Activated T-helper 1 cell treated with anti-CD3 and anti-CD28 coated beads, Interleukin-12 subunit alpha, Interleukin-12 subunit beta, Interleukin-2, Interleukin-4 antibody, amounts not matched to agents 30 ng/mL and 10 ng/mL and 1 ng/mL, durations not matched to agents 14 hours and 24 hours and 36 hours (primary cell): ENCODE measurements at regions not wholly inside any gene's neighbourhood (a gene's known extent, or its start where the extent isn't known, plus 50 kb on each side); places are given as distances from the start of the nearest gene placed in this dataset.
"Not testable (repeated sequence)": the region's sequence is repeated elsewhere in the genome, so short reads cannot be mapped to it uniquely, and the experiment has no call there.

Source experiments
- DNase-seq: peaks from one replicate; pipeline ENCODE4 v3.0.0; 2021; ENCODE audit warnings: low spot score
- H3K27ac Mint-ChIP-seq: one replicate; pipeline ENCODE4 v1.8.0; 2021; ENCODE audit warnings: mild to moderate bottlenecking, mixed read lengths
- H3K27me3 Mint-ChIP-seq: one replicate; pipeline ENCODE4 v1.8.0; 2022; ENCODE audit warnings: mild to moderate bottlenecking, moderate library complexity, mixed read lengths; ENCODE audit not compliant: insufficient read depth
- H3K36me3 Mint-ChIP-seq: one replicate; pipeline ENCODE4 v1.8.0; 2021; ENCODE audit warnings: low read depth, mixed read lengths
- H3K4me1 Mint-ChIP-seq: one replicate; pipeline ENCODE4 v1.8.0; 2021; ENCODE audit warnings: low read depth, mixed read lengths
- H3K4me3 Mint-ChIP-seq: one replicate; pipeline ENCODE4 v1.8.0; 2021; ENCODE audit warnings: mild to moderate bottlenecking, moderate library complexity, mixed read lengths
- H3K9me3 Mint-ChIP-seq: one replicate; pipeline ENCODE4 v1.8.0; 2021; ENCODE audit warnings: mixed read lengths
- intact Hi-C: fragments of 100-400 bp; cut with micrococcal nuclease; formaldehyde crosslinking; loops from one replicate; pipeline ENCODE4 v1.15.1; 2024

DNA sequence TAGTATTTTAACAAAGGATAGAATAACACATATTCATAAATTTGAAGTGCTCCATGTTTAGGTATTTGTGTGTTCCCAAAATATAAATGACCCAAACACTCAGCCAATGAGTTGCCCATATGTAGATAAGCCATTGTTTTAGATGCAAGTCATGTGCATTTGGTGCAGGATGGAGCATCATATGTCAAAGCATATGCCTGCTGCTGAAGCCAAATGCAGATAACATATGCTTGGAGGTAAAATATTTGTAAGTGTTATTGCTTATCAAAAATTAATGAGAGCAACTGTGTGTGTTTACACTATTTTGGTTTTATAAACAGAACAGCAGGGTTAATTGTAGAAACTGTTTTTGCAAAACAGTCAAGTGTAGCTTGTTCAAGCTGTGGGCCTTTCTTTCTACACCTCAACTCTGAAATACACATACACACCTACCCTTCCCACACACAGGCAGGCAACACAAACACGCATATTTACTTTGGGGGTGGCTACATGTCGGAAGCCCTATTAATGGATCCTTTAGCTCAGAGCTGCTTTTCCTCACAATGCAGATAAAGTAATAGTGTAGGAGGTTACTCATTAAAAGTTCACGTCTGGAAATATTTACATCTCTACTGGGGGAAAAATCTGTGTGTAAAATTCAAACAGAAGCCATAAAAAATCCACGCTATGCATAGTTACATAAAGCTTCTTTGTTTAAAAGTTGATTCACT, 521.4 kb downstream of the ZNF385D start:
- DNase-seq, result no peak
- intact Hi-C loops, result no loop called here

GRCh38 chr3:21226086-21226485, 524.9 kb downstream of the ZNF385D start:
- Mint-ChIP-seq H3K4me1 (no peaks in the 10 kb centered on the region), H3K27ac (no peak overlapping the region), H3K4me3 (no peak overlapping the region), H3K27me3 (no peaks in the 10 kb centered on the region), H3K36me3 (no peaks in the 10 kb centered on the region), H3K9me3 (peaks cover 6% of the 10 kb centered on the region)
- intact Hi-C loops, result no loop called here
- DNase-seq, result no peak

More for the DNA sequence above, 521.4 kb downstream of the ZNF385D start:
- Mint-ChIP-seq H3K36me3 (no peaks in the 10 kb centered on the region), H3K4me3 (no peak overlapping the region), H3K4me1 (no peaks in the 10 kb centered on the region), H3K27ac (no peak overlapping the region), H3K9me3 (peaks cover 7% of the 10 kb centered on the region), H3K27me3 (no peaks in the 10 kb centered on the region)

GRCh38 chr3:21220944-21221343, 530.1 kb downstream of the ZNF385D start:
- no peaks in the 10 kb centered on the region for H3K27me3 Mint-ChIP-seq
- H3K4me1 Mint-ChIP-seq, result no peaks in the 10 kb centered on the region
- DNase-seq, result no peak
- intact Hi-C loops, result no loop called here
- peaks cover 4% of the 10 kb centered on the region for H3K9me3 Mint-ChIP-seq
- no peak overlapping the region for H3K4me3 Mint-ChIP-seq
- H3K36me3 Mint-ChIP-seq, result no peaks in the 10 kb centered on the region
- H3K27ac Mint-ChIP-seq, result no peak overlapping the region

- Mint-ChIP-seq H3K27me3 (no peaks in the 10 kb centered on the region), H3K4me1 (no peaks in the 10 kb centered on the region), H3K36me3 (no peaks in the 10 kb centered on the region), H3K9me3 (peaks cover 12% of the 10 kb centered on the region), H3K4me3 (no peak overlapping the region), H3K27ac (no peak overlapping the region)
- DNase-seq, result no peak
- intact Hi-C loops, result no loop called here
Observed at GRCh38 chr3:21216598-21216997, 534.4 kb downstream of the ZNF385D start.

- DNase-seq, intact Hi-C loops, H3K27me3 Mint-ChIP-seq, H3K4me1 Mint-ChIP-seq, H3K27ac Mint-ChIP-seq, H3K4me3 Mint-ChIP-seq, H3K36me3 Mint-ChIP-seq: not testable (repeated sequence)
- peaks cover 17% of the 10 kb centered on the region for H3K9me3 Mint-ChIP-seq
Observed at GRCh38 chr3:21204122-21204521, 546.9 kb downstream of the ZNF385D start.

GRCh38 chr3:21195203-21195602, 555.8 kb downstream of the ZNF385D start:
- H3K4me3 Mint-ChIP-seq, result no peak overlapping the region
- H3K36me3 Mint-ChIP-seq, result no peaks in the 10 kb centered on the region
- no peaks in the 10 kb centered on the region for H3K27me3 Mint-ChIP-seq
- intact Hi-C loops, result no loop called here
- DNase-seq, result no peak
- H3K4me1 Mint-ChIP-seq, result no peaks in the 10 kb centered on the region
- H3K27ac Mint-ChIP-seq, result no peak overlapping the region
- peaks cover 13% of the 10 kb centered on the region for H3K9me3 Mint-ChIP-seq

GRCh38 chr3:21194036-21194435, 557.0 kb downstream of the ZNF385D start:
- H3K9me3 Mint-ChIP-seq, result peaks cover 13% of the 10 kb centered on the region
- H3K36me3 Mint-ChIP-seq, H3K27me3 Mint-ChIP-seq, H3K27ac Mint-ChIP-seq, H3K4me3 Mint-ChIP-seq, DNase-seq, intact Hi-C loops, H3K4me1 Mint-ChIP-seq: not testable (repeated sequence)

DNA sequence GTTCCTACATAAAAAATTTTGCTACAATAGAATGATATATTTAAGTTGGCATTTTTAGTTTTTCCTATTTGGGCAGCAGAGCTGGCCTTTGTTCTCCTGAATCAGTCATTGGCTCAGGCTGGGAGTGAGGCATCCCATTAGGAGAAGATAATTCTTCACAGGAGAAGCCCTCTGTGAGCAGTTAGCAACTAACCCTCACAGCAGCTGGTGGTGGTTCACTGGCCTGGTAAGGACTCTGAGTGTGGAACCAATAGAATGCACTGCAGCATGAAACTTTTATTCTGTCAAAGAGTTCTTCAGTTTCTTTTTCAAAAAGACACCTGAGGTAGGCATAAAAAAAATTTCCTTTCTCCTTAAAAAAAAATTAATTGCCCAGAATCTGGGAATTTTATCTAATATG, 562.6 kb downstream of the ZNF385D start:
- H3K27me3 Mint-ChIP-seq, result no peaks in the 10 kb centered on the region
- H3K4me1 Mint-ChIP-seq, result no peaks in the 10 kb centered on the region
- H3K4me3 Mint-ChIP-seq, result no peak overlapping the region
- DNase-seq, result no peak
- H3K9me3 Mint-ChIP-seq, result peaks cover 17% of the 10 kb centered on the region
- no peak overlapping the region for H3K27ac Mint-ChIP-seq
- no peaks in the 10 kb centered on the region for H3K36me3 Mint-ChIP-seq
- intact Hi-C loops, result no loop called here

DNA sequence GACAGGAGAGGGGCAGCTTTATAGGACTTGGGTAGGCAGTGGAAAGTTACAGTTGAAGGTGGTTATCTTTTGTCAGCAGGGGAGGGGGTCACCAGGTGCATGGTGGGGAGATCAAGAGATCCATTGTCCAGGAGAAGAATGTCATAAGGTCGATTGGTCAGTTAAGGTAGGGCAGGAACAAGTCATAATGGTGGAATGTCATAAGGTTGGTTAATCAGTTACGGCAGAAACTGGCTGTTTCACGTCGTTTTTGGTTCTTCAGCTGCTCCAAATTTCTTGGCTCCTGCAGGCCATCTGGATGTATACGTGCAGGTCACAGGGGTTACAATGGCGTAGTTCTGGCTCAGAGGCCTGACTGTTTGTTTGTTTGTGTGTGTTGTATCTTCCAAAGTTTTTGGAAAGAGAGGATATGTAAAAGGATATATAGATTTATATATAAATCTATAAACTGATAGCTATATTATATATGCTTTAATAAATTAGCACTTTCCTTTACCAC, 565.1 kb downstream of the ZNF385D start:
- Mint-ChIP-seq H3K9me3 (peaks cover 8% of the 10 kb centered on the region), H3K27me3 (no peaks in the 10 kb centered on the region), H3K4me1 (no peaks in the 10 kb centered on the region), H3K27ac (no peak overlapping the region), H3K36me3 (no peaks in the 10 kb centered on the region), H3K4me3 (no peak overlapping the region)
- DNase-seq, result no peak
- intact Hi-C loops, result no loop called here

GRCh38 chr3:21174461-21174860, 576.5 kb downstream of the ZNF385D start:
- H3K27me3 Mint-ChIP-seq, result no peaks in the 10 kb centered on the region
- H3K9me3 Mint-ChIP-seq, result peaks cover 36% of the 10 kb centered on the region
- DNase-seq, result no peak
- no peak overlapping the region for H3K4me3 Mint-ChIP-seq
- no peaks in the 10 kb centered on the region for H3K4me1 Mint-ChIP-seq
- intact Hi-C loops, result no loop called here
- peaks cover 2% of the 10 kb centered on the region for H3K36me3 Mint-ChIP-seq
- no peak overlapping the region for H3K27ac Mint-ChIP-seq

DNA sequence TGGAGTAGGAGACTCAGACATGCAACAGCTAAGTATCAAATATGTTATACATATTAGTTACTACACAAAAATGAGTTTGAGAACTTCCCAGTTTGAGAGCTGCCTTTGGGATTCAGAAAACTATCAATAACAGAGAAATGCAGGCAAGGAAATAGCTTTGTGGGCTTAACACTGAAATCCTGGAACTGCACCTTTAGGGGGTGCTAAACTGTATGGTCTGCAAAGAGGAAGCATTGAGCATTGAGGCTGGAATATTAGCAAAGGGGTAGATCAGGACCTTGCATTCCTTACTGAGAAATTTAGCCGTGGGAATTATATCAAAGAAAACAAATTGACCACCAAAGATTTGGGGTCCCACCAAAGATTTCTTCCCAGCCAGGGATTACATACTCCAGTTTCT, 580.0 kb downstream of the ZNF385D start:
- Mint-ChIP-seq H3K27me3 (no peaks in the 10 kb centered on the region), H3K27ac (no peak overlapping the region), H3K9me3 (peaks cover 15% of the 10 kb centered on the region), H3K4me3 (no peak overlapping the region), H3K36me3 (no peaks in the 10 kb centered on the region), H3K4me1 (no peaks in the 10 kb centered on the region)
- intact Hi-C loops, result no loop called here
- DNase-seq, result no peak

DNA sequence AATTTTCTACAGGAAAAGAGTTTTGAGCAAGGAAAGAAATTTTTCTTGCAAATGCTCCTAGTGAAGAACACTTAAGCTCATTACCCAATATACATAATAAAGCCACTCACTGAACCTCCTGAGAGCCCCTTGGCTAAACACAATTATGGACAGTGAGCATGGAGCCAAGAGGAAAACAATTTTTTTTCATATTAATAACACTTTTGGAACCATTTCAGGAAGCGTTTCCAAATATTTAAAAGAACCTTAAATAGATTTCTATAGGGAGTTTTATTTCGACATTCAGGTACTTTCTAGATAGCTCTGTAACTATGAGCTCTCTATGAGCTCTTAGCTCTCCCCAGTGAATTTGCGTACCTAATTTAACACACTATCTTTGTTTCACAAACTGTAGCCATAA, 581.1 kb downstream of the ZNF385D start:
- Mint-ChIP-seq H3K27me3 (no peaks in the 10 kb centered on the region), H3K36me3 (no peaks in the 10 kb centered on the region), H3K4me1 (no peaks in the 10 kb centered on the region), H3K27ac (no peak overlapping the region), H3K4me3 (no peak overlapping the region), H3K9me3 (peaks cover 9% of the 10 kb centered on the region)
- no peak for DNase-seq
- intact Hi-C loops, result no loop called here

- Mint-ChIP-seq H3K27ac (no peak overlapping the region), H3K4me1 (no peaks in the 10 kb centered on the region), H3K4me3 (no peak overlapping the region), H3K27me3 (no peaks in the 10 kb centered on the region), H3K36me3 (no peaks in the 10 kb centered on the region), H3K9me3 (peaks cover 3% of the 10 kb centered on the region)
- intact Hi-C loops, result no loop called here
- DNase-seq, result no peak
Observed at GRCh38 chr3:21168471-21168870, 582.5 kb downstream of the ZNF385D start.

- no peak for DNase-seq
- Mint-ChIP-seq H3K27ac (no peak overlapping the region), H3K4me3 (no peak overlapping the region), H3K9me3 (peaks cover 8% of the 10 kb centered on the region), H3K27me3 (no peaks in the 10 kb centered on the region), H3K4me1 (no peaks in the 10 kb centered on the region), H3K36me3 (no peaks in the 10 kb centered on the region)
- intact Hi-C loops, result no loop called here
Observed at GRCh38 chr3:21163956-21164355, 587.1 kb downstream of the ZNF385D start.
